BE2C (cell line): ENCODE measurements at regions not wholly inside any gene's neighbourhood (a gene's known extent, or its start where the extent isn't known, plus 50 kb on each side); places are given as distances from the start of the nearest gene placed in this dataset.
"Not testable (repeated sequence)": the region's sequence is repeated elsewhere in the genome, so short reads cannot be mapped to it uniquely, and the experiment has no call there.

ENCODE experiments used
- DNase-seq: peaks from one replicate; pipeline ENCODE4 v3.0.0-alpha.2; 2020
- H3K27me3 ChIP-seq: fragments of 250-450 bp; sonication (Bioruptor Pico); 2 replicates; pipeline ENCODE4 v1.5.1; 2020; ENCODE audit warnings: mild to moderate bottlenecking
- H3K36me3 ChIP-seq: fragments of 250-450 bp; sonication (Bioruptor Pico); 2 replicates; pipeline ENCODE4 v1.5.1; 2020; ENCODE audit warnings: mild to moderate bottlenecking
- H3K4me1 ChIP-seq: fragments of 250-450 bp; sonication (Bioruptor Pico); 2 replicates; pipeline ENCODE4 v1.5.1; 2020
- H3K4me3 ChIP-seq: 2 replicates; pipeline ENCODE4 v1.5.1; 2011; ENCODE audit warnings: low read depth, low read length
- H3K9me3 ChIP-seq: fragments of 250-450 bp; sonication (Bioruptor Pico); 2 replicates; pipeline ENCODE4 v1.5.1; 2020
- TF ChIP-seq, protein P1 (sequence below): IDR thresholded peaks from 2 replicates; pipeline ENCODE4 v1.5.1; 2012; ENCODE audit warnings: mild to moderate bottlenecking, low read depth, low read length

DNA sequence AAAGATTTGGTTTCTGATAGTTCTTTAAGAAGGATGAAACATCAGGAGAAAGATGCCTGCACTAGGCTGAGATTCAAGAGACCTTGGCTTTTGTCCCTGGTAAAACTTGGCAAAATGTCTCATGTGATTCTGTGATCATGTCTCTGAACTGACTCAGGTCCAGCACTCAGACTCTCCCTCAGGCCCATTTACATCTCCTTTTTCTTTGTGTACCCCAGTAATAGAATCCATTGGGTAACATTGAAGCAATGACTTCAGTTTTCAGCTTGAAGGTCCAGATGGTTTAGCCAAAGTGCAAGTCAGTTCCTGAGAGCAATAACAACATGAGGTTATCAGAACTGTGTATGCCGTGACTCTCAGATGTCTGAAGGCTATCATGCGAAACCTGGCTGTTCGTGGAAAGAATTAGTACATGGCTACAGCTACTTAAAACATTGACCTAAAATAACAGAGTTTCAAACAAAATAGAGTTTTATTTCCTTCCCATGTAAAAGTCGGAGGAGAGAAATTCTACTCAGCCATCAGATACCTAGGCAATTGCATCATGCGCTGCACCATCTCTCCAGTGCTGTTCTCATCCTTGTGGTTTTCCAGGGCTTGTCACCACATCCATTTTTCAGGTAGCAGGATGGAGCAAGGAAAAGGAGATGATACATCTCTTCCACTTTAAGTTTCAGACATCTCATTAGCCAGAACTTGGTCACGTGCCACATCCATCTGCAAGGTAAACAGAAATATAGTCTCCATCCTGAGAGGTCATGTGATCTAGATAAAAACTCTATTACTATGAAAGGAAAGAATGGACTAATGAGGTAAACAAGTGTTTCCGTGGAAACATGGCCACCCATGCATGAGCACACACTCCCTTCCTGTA is 117.3 kb downstream of the POSTN start:
- TF ChIP-seq, protein P1, sequence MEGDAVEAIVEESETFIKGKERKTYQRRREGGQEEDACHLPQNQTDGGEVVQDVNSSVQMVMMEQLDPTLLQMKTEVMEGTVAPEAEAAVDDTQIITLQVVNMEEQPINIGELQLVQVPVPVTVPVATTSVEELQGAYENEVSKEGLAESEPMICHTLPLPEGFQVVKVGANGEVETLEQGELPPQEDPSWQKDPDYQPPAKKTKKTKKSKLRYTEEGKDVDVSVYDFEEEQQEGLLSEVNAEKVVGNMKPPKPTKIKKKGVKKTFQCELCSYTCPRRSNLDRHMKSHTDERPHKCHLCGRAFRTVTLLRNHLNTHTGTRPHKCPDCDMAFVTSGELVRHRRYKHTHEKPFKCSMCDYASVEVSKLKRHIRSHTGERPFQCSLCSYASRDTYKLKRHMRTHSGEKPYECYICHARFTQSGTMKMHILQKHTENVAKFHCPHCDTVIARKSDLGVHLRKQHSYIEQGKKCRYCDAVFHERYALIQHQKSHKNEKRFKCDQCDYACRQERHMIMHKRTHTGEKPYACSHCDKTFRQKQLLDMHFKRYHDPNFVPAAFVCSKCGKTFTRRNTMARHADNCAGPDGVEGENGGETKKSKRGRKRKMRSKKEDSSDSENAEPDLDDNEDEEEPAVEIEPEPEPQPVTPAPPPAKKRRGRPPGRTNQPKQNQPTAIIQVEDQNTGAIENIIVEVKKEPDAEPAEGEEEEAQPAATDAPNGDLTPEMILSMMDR, result no peak
- H3K27me3 ChIP-seq, result no peaks in the 10 kb centered on the region
- H3K36me3 ChIP-seq, result no peaks in the 10 kb centered on the region
- H3K4me3 ChIP-seq, result no peak overlapping the region
- DNase-seq, result no peak
- no peaks in the 10 kb centered on the region for H3K9me3 ChIP-seq
- no peaks in the 10 kb centered on the region for H3K4me1 ChIP-seq

DNA sequence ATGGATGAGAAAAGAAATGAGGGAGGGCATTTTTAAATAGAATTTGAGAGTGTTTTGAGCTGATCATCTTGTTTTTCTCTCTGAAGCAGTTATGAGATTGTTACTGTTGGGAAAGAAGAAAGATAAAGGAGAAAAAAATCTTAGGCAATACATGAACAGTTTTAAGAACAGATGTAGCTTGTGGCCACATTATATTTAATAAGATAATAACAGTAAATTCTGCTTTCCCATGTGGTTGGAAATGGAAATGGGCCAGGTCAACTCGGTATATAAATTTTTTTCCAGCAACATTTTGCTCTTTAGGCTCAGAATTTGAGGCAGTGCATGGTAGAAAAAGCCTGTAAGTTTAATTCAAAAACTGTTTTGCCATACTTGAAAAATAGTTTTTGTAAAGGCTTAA is 118.7 kb downstream of the POSTN start:
- no peaks in the 10 kb centered on the region for H3K36me3 ChIP-seq
- H3K9me3 ChIP-seq, result no peaks in the 10 kb centered on the region
- no peaks in the 10 kb centered on the region for H3K27me3 ChIP-seq
- TF ChIP-seq, protein P1, result no peak
- H3K4me3 ChIP-seq, result no peak overlapping the region
- DNase-seq, result no peak
- no peaks in the 10 kb centered on the region for H3K4me1 ChIP-seq

DNA sequence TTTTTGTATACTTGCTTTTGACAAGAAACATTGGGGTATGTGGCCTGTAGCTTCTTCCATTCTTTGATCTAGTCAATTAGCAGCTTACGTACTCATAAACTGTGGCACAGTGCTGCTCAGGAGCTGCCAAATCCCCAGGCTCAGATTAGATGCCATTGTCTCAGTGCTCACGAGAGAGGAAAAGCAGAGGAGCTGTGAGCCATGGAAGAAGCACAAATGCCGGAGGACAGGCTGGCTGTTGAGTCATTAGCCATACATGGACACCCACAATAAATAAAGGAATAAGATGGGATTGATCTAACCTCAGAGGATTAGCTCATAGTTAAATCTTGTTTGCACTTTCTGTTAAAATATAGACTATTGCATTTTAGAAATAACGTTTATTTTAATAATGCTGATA is 121.7 kb downstream of the POSTN start:
- Histone ChIP-seq H3K4me1 (no peaks in the 10 kb centered on the region), H3K27me3 (no peaks in the 10 kb centered on the region), H3K36me3 (no peaks in the 10 kb centered on the region), H3K4me3 (no peak overlapping the region), H3K9me3 (no peaks in the 10 kb centered on the region)
- DNase-seq, result no peak
- TF ChIP-seq, protein P1, result no peak

DNA sequence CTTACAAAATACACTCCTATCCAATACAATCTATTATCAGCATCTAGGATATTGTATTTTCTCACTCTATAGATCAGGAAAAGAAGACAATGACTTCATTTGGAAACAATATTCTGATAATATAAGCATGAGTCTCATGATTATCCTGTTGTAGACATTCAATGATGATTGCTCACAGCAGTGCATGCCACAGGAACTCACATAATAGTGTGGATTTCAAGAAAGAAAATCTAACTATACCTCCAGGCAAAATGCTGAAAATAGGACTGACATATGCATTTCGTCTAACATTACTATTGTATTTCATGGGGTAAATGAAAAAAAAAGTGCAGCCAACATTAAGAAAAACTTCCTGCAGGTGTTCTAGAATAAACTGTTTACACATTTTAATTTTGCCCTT is 122.6 kb downstream of the POSTN start:
- no peaks in the 10 kb centered on the region for H3K9me3 ChIP-seq
- TF ChIP-seq, protein P1, result no peak
- H3K27me3 ChIP-seq, result no peaks in the 10 kb centered on the region
- no peaks in the 10 kb centered on the region for H3K36me3 ChIP-seq
- no peak for DNase-seq
- H3K4me1 ChIP-seq, result no peaks in the 10 kb centered on the region
- H3K4me3 ChIP-seq, result no peak overlapping the region

DNA sequence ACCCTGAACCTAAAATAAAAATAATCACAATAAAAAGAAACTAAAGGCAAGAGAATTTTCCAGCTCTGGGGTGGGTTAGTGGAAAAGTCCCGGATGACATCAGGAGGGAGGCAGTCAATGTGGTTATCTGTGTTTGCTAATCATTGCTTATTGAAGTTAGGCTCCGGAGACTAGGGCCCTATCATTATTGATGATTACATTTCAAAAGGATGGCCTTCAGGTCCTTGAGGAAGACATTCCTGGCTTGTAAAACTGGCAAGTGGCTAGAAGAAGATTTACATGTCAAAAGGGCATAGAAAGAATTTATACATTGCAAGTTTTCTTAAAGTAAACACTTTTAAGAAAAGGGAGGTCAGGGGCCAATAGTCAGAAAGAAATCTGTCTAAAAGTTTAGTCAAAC is 123.4 kb downstream of the POSTN start:
- TF ChIP-seq, protein P1, result no peak
- no peaks in the 10 kb centered on the region for H3K36me3 ChIP-seq
- no peak for DNase-seq
- H3K27me3 ChIP-seq, result no peaks in the 10 kb centered on the region
- H3K4me3 ChIP-seq, result no peak overlapping the region
- no peaks in the 10 kb centered on the region for H3K4me1 ChIP-seq
- no peaks in the 10 kb centered on the region for H3K9me3 ChIP-seq

DNA sequence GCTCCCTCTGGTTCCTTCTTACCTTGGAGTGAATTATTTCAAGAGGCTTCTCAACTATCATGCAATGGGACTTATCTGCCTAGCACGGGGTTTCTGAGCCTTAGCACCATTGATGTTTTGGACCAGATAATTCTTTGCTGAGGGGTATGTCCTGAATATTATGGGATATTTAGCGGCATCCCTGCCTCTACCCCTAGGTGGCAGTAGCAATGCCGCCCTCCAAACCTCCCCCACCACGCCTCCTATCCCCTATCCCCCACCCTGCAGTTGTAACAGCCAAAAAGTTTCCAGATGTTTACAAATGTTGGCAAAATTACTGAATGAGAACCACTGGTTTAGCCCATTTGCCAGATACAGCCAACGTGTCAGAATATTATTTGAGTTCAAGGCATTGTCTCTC is 125.5 kb downstream of the POSTN start:
- TF ChIP-seq, protein P1, result peak; percentile 9; the same call in 1 of the 2 replicates
- H3K4me3 ChIP-seq, result no peak overlapping the region
- no peaks in the 10 kb centered on the region for H3K27me3 ChIP-seq
- DNase-seq, result no peak
- H3K4me1 ChIP-seq, result no peaks in the 10 kb centered on the region
- no peaks in the 10 kb centered on the region for H3K9me3 ChIP-seq
- H3K36me3 ChIP-seq, result no peaks in the 10 kb centered on the region

DNA sequence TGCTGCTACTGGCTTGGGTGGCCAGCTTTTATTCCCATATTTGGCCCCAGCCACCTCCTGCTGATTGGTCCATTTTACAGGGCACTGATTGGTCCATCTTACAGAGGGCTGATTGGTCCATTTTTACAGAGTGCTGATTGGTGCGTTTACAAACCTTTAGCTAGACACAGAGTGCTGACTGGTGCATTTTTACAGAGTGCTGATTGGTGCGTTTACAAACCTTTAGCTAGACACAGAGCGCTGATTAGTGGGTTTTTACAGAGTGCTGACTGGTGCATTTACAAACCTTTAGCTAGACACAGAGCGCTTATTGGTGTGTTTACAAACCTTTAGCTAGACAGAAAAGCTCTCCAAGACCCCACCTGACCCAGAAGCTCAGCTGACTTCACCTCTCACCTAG is 126.3 kb downstream of the POSTN start:
- H3K9me3 ChIP-seq, DNase-seq, H3K36me3 ChIP-seq, H3K4me1 ChIP-seq, H3K4me3 ChIP-seq, H3K27me3 ChIP-seq: not testable (repeated sequence)
